ENCODE measurements at regions not wholly inside any gene's neighbourhood (a gene's known extent, or its start where the extent isn't known, plus 50 kb on each side); places are given as distances from the start of the nearest gene placed in this dataset.

DNA sequence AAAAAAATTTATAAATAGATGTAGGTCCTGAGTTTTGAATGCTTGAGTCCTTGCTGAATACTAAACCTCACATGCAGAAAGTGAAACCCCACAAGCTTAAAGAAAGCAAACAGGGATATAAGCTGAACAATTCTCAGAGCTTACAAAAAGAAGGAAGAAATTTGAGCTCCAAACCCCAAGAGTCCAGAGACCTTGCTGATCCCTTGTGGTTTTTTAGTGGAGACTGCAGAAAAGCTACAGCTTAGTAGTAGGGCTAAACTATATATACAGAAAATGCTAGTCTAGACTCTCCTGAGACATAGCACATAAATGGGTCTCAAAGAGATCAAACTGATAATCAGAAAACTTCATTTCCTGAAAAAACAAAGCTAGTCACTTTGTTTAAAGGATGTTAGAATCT, 1548.1 kb upstream of the ZEB2 start:
- no peaks in the 10 kb centered on the region for H3K27me3 ChIP-seq
- H3K36me3 ChIP-seq, result no peaks in the 10 kb centered on the region
- H3K4me1 ChIP-seq, result no peaks in the 10 kb centered on the region
- no peak overlapping the region for H3K27ac ChIP-seq
- H3K4me3 ChIP-seq, result no peak overlapping the region
- H3K9me3 ChIP-seq, result no peaks in the 10 kb centered on the region
- DNase-seq, result no peak
- intact Hi-C loops (cut with DNase I; ENCODE audit: low total_unique reads), result no loop called here
- TF ChIP-seq POLR2A (IDR thresholded peaks at IDR 0.05), result no peak
- TF ChIP-seq, protein P1, sequence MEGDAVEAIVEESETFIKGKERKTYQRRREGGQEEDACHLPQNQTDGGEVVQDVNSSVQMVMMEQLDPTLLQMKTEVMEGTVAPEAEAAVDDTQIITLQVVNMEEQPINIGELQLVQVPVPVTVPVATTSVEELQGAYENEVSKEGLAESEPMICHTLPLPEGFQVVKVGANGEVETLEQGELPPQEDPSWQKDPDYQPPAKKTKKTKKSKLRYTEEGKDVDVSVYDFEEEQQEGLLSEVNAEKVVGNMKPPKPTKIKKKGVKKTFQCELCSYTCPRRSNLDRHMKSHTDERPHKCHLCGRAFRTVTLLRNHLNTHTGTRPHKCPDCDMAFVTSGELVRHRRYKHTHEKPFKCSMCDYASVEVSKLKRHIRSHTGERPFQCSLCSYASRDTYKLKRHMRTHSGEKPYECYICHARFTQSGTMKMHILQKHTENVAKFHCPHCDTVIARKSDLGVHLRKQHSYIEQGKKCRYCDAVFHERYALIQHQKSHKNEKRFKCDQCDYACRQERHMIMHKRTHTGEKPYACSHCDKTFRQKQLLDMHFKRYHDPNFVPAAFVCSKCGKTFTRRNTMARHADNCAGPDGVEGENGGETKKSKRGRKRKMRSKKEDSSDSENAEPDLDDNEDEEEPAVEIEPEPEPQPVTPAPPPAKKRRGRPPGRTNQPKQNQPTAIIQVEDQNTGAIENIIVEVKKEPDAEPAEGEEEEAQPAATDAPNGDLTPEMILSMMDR (IDR thresholded peaks at IDR 0.05), result no peak

DNA sequence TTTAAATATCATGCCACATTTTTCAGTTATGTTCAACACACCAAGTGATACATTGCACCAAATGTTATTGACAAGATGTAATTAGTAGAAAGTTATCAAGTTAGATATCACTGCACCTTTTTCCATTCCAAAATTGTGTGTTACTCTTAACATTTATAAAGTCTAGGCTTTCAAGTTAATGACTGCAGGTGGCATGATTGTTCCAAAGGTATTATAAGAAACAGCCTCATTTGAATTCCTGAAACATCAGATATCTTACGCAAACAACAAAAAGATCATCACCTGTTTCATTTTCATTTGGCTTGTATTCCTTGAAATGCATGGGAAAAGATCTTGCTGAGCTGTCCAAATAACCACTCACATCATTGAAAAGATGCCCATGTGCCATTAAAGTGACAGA, 1528.2 kb upstream of the ZEB2 start:
- TF ChIP-seq, protein P1 (IDR thresholded peaks at IDR 0.05), result no peak
- TF ChIP-seq POLR2A (IDR thresholded peaks at IDR 0.05), result no peak
- Histone ChIP-seq H3K9me3 (no peaks in the 10 kb centered on the region), H3K27me3 (no peaks in the 10 kb centered on the region), H3K27ac (no peak overlapping the region), H3K36me3 (no peaks in the 10 kb centered on the region), H3K4me3 (no peak overlapping the region), H3K4me1 (no peaks in the 10 kb centered on the region)
- no peak for DNase-seq
- intact Hi-C loops (cut with DNase I; ENCODE audit: low total_unique reads), result no loop called here

DNA sequence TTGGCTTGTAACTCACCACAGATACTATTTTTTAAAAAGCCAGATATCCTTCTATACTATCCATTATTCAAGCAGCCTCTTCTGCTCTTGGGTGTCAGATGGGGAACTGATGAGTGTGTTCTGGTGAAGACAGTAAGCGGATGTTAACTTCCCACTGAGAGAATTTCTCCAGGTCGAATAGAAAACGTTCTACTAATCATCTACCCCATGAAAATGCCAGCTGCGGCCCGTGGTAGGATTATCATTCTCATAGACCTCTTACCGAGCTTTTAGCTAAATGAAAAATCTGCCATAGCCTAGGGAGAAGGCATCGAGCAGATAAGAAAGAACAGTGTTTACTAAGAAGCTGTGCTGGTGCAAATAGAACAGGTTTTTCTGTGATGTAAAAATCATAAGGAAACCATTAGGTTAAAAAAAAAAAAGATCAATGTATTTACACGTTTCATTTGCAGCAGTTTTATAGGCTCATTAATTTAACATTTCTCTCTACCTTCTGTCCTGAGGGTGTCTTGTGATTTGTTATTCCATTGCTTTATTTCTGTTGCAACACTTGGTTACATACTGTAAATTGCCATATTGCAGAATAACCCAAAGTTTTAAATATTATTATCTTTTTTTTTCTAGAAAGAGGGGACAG, 1521.5 kb upstream of the ZEB2 start:
- DNase-seq, result no peak
- no peaks in the 10 kb centered on the region for H3K9me3 ChIP-seq
- no peak overlapping the region for H3K4me3 ChIP-seq
- no peak overlapping the region for H3K27ac ChIP-seq
- no peaks in the 10 kb centered on the region for H3K36me3 ChIP-seq
- H3K4me1 ChIP-seq, result no peaks in the 10 kb centered on the region
- intact Hi-C loops (cut with DNase I; ENCODE audit: low total_unique reads), result no loop called here
- no peaks in the 10 kb centered on the region for H3K27me3 ChIP-seq
- no peak for TF ChIP-seq POLR2A (IDR thresholded peaks at IDR 0.05)
- TF ChIP-seq, protein P1 (IDR thresholded peaks at IDR 0.05), result no peak

DNA sequence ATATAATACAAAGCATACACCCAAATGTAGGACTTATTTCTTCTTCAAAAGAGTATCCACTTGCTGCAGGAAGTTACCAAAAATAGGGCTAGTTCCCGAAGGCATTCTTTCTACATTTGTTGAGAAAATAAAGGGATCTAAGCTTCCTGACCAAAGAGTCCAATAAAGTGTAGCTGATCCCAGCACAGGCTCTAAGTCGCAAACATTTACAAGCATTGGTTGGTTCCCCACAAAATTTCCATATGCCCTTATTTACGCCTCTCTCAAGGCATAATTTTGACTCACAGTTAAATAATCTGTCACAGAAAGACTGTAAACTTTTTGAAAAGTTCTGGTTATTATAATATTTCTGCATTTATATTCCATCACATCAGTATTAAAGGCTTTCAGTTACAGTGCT, 1520.1 kb upstream of the ZEB2 start:
- H3K36me3 ChIP-seq, result no peaks in the 10 kb centered on the region
- no peak overlapping the region for H3K4me3 ChIP-seq
- no peak for DNase-seq
- H3K4me1 ChIP-seq, result no peaks in the 10 kb centered on the region
- TF ChIP-seq, protein P1 (IDR thresholded peaks at IDR 0.05), result no peak
- no peak for TF ChIP-seq POLR2A (IDR thresholded peaks at IDR 0.05)
- intact Hi-C loops (cut with DNase I; ENCODE audit: low total_unique reads), result no loop called here
- no peak overlapping the region for H3K27ac ChIP-seq
- H3K27me3 ChIP-seq, result no peaks in the 10 kb centered on the region
- no peaks in the 10 kb centered on the region for H3K9me3 ChIP-seq

DNA sequence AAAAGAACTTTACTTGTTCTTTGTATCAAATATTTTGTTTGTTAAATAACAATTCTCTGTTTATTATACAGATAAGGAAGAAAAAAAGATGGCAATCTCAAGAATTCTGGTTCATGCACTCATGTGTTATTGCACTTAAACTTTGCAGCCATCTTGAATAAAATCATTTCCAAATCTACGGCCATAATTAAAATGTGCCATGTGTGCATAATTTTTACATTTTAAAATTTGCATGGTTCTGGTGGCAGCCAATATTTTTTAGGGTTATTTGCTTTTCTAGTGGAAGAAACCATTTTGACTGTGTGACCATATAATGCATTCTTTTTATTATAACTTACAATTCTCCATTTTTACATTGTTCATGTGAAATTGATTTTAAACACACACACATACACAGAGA, 1518.1 kb upstream of the ZEB2 start:
- Histone ChIP-seq H3K4me1 (no peaks in the 10 kb centered on the region), H3K36me3 (no peaks in the 10 kb centered on the region), H3K9me3 (no peaks in the 10 kb centered on the region), H3K4me3 (no peak overlapping the region), H3K27ac (no peak overlapping the region), H3K27me3 (no peaks in the 10 kb centered on the region)
- DNase-seq, result no peak
- TF ChIP-seq, protein P1 (IDR thresholded peaks at IDR 0.05), result no peak
- no peak for TF ChIP-seq POLR2A (IDR thresholded peaks at IDR 0.05)
- intact Hi-C loops (cut with DNase I; ENCODE audit: low total_unique reads), result no loop called here

Data from uterus (tissue), 3 donors.